PC-9 (cell line): ENCODE measurements at regions not wholly inside any gene's neighbourhood (a gene's known extent, or its start where the extent isn't known, plus 50 kb on each side); places are given as distances from the start of the nearest gene placed in this dataset.

Experiments
- BruUV-seq: library from RNA; stranded (reverse); fragments of 400-500 nt; replicated peaks from 2 replicates; lab custom pipeline; 2021; lab: Mats Ljungman, UMichigan
- CTCF ChIA-PET: fragments of 300-600 bp; sonication (Branson Sonifier 250); formaldehyde crosslinking; loops from one replicate; lab custom pipeline; 2022; ENCODE audit warnings: antibody characterized with exemption; lab: Charles Lee
- POLR2A ChIA-PET: fragments of 300-600 bp; sonication (Branson Sonifier 250); formaldehyde crosslinking; loops from one replicate; lab custom pipeline; 2022; ENCODE audit warnings: antibody characterized with exemption; ENCODE audit not compliant: unreplicated experiment; lab: Charles Lee
- DNase-seq, 2 experiments: peaks; one replicate each; pipeline versions ENCODE4 v3.0.0 to v3.0.0-alpha.2; 2015 to 2022; ENCODE audit warnings: mixed read lengths in 1 of 2
- H2AFZ ChIP-seq: fragments of 200-600 bp; sonication (generic); 2 replicates; pipeline ENCODE4 v1.8.1; 2017; ENCODE audit warnings: antibody characterized with exemption
- H3F3A ChIP-seq: fragments of 200-600 bp; sonication (generic); 2 replicates; pipeline ENCODE4 v1.8.1; 2017; ENCODE audit warnings: antibody characterized with exemption, mild to moderate bottlenecking, low read depth; ENCODE audit not compliant: insufficient read depth
- H3K27ac ChIP-seq: fragments of 200-600 bp; sonication (generic); 2 replicates; pipeline ENCODE4 v1.6.1; 2016; ENCODE audit warnings: mixed run types
- H3K27me3 ChIP-seq: fragments of 200-600 bp; sonication (generic); 2 replicates; pipeline ENCODE4 v1.6.1; 2016; ENCODE audit warnings: low read depth, mixed run types; ENCODE audit not compliant: insufficient read depth
- H3K36me3 ChIP-seq: fragments of 200-600 bp; sonication (generic); 2 replicates; pipeline ENCODE4 v1.6.1; 2016; ENCODE audit warnings: low read depth, mixed run types
- H3K4me1 ChIP-seq: fragments of 200-600 bp; sonication (generic); replicated peaks from 2 replicates; pipeline ENCODE4 v1.6.1; 2016; ENCODE audit warnings: mixed run types; ENCODE audit not compliant: insufficient read depth
- H3K4me2 ChIP-seq: fragments of 200-600 bp; sonication (generic); 2 replicates; pipeline ENCODE4 v1.6.1; 2017; ENCODE audit warnings: mixed run types
- H3K4me3 ChIP-seq: fragments of 200-600 bp; sonication (generic); 2 replicates; pipeline ENCODE4 v1.6.1; 2016; ENCODE audit warnings: mixed run types
- H3K79me2 ChIP-seq: fragments of 200-600 bp; sonication (generic); 2 replicates; pipeline ENCODE4 v1.6.1; 2017; ENCODE audit warnings: low read depth, mixed run types
- H3K9me2 ChIP-seq: fragments of 200-600 bp; sonication (generic); 2 replicates; pipeline ENCODE4 v1.8.1; 2017; ENCODE audit warnings: mild to moderate bottlenecking; ENCODE audit not compliant: insufficient read depth
- H3K9me3 ChIP-seq: fragments of 200-600 bp; sonication (generic); 2 replicates; pipeline ENCODE4 v1.8.1; 2016; ENCODE audit warnings: low read depth; ENCODE audit not compliant: insufficient read depth
- H4K20me1 ChIP-seq: fragments of 200-600 bp; sonication (generic); 2 replicates; pipeline ENCODE4 v1.8.1; 2017; ENCODE audit not compliant: insufficient read depth
- EZH2 ChIP-seq: fragments of 200-600 bp; sonication (generic); IDR thresholded peaks from 2 replicates; pipeline ENCODE4 v1.8.0; 2017; ENCODE audit warnings: antibody characterized with exemption, low read depth
- intact Hi-C: fragments of 100-400 bp; cut with micrococcal nuclease; formaldehyde crosslinking; loops from one replicate; pipeline ENCODE4 v1.10.0; 2022; ENCODE audit not compliant: unreplicated experiment
- TF ChIP-seq, protein P1 (sequence below): fragments of 200-600 bp; sonication (generic); conservative IDR thresholded peaks from 2 replicates; pipeline ENCODE4 v1.6.1; 2017; ENCODE audit warnings: mixed run types, antibody characterized with exemption, mild to moderate bottlenecking, moderate library complexity

DNA sequence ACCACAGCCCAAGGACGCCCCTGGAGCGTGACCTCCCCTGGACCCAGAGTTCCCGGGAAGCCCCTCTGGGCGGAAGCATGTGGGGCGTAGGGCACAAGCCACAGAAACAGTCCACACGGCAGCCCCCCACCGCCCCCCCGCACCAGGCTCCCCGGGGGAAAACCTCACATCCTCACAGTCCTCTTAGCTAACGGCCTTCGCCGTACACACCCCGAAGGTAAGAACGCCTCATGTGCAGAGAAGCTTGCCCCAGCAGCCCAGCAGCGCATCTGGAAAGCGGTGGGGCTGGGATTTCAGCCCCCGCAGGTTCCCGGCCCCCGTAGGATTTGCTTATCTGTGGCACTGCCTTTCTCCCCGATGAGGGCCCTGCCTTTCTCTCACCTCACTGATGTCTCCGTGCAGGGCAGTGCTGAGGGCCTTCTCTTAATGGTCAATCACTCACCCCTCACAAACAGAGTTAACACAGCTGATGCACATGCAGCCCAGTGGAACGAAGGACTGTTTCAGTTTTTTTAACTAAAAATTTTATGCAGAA is 309.2 kb downstream of the BRD1 start:
- BruUV-seq: no TSS peak
- no peaks in the 10 kb centered on the region for H3K36me3 ChIP-seq
- H3K9me3 ChIP-seq: no peaks in the 10 kb centered on the region; the same call in 1 of the 2 replicates
- peaks cover 90% of the 10 kb centered on the region for H3K27me3 ChIP-seq
- H2AFZ ChIP-seq: no peak overlapping the region
- no peaks in the 10 kb centered on the region for H3K4me1 ChIP-seq
- no peaks in the 10 kb centered on the region for H3K79me2 ChIP-seq
- intact Hi-C loops: no loop called here
- no peaks in the 10 kb centered on the region for H3K9me2 ChIP-seq
- ChIA-PET POLR2A (no interaction called here), CTCF (interaction anchor here (0.6 kb wide), 1 partner anchor 16 kb away, joined by 3 read pairs; no protein-coding TSS in a partner anchor)
- H3K4me3 ChIP-seq: no peak overlapping the region
- H3K27ac ChIP-seq: no peak overlapping the region
- H4K20me1 ChIP-seq: no peaks in the 10 kb centered on the region
- H3K4me2 ChIP-seq: no peak overlapping the region
- no peaks in the 10 kb centered on the region for H3F3A ChIP-seq
- TF ChIP-seq, protein P1, sequence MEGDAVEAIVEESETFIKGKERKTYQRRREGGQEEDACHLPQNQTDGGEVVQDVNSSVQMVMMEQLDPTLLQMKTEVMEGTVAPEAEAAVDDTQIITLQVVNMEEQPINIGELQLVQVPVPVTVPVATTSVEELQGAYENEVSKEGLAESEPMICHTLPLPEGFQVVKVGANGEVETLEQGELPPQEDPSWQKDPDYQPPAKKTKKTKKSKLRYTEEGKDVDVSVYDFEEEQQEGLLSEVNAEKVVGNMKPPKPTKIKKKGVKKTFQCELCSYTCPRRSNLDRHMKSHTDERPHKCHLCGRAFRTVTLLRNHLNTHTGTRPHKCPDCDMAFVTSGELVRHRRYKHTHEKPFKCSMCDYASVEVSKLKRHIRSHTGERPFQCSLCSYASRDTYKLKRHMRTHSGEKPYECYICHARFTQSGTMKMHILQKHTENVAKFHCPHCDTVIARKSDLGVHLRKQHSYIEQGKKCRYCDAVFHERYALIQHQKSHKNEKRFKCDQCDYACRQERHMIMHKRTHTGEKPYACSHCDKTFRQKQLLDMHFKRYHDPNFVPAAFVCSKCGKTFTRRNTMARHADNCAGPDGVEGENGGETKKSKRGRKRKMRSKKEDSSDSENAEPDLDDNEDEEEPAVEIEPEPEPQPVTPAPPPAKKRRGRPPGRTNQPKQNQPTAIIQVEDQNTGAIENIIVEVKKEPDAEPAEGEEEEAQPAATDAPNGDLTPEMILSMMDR: no peak
- TF ChIP-seq EZH2: no peak
- no peak for DNase-seq

DNA sequence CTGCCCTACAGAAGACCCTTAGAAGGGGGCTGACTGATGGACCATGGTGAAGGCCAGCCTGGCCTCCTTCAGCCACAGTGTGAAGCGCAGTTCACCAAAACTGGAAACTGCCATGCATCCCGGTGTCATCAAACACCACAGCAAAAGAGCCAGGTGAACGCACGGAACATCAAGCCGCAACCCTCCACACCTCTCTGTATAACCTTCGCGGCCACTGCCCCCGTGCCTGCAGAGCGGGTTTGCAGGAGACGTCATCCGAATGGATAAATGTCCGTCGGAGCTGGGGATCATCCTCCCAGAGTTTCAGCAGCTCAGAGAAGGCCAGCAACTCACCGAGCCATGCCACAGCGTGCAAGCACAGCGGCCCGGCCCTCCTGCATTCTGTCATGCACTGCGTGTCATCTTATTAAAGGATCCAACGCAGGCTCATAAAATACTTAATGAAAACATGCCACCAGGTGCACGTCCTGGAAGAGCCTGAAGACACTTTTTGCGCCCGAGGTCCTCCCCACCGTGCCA is 309.9 kb downstream of the BRD1 start:
- intact Hi-C loops: no loop called here
- H2AFZ ChIP-seq: no peak overlapping the region
- H4K20me1 ChIP-seq: no peaks in the 10 kb centered on the region
- H3K79me2 ChIP-seq: no peaks in the 10 kb centered on the region
- peaks cover 89% of the 10 kb centered on the region for H3K27me3 ChIP-seq
- H3K9me3 ChIP-seq: no peaks in the 10 kb centered on the region; the same call in 1 of the 2 replicates
- no TSS peak for BruUV-seq
- no peaks in the 10 kb centered on the region for H3K4me1 ChIP-seq
- ChIA-PET CTCF (no interaction called here), POLR2A (no interaction called here)
- no peak overlapping the region for H3K27ac ChIP-seq
- no peaks in the 10 kb centered on the region for H3K9me2 ChIP-seq
- no peaks in the 10 kb centered on the region for H3F3A ChIP-seq
- TF ChIP-seq EZH2: no peak
- TF ChIP-seq, protein P1: no peak
- no peak overlapping the region for H3K4me2 ChIP-seq
- no peaks in the 10 kb centered on the region for H3K36me3 ChIP-seq
- DNase-seq: no peak
- no peak overlapping the region for H3K4me3 ChIP-seq

DNA sequence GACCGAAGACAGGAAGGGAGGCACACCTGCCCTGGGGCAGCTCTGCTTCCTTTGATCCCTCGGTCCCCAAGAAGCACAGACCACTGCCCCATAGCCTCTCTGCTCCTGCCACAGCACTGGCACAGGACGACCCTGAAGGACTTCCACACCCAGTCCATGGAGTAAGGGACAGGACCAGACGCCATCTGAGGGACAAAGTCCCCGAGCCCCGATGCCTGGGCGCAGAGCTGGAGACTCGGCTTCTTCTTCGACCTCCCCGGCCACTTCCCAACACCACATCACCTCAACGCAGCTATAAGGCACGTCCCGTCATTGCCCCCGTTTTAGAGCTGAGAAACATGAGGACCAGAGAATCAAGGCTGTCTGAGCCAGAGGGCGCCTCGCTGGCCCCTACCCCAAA is 310.5 kb downstream of the BRD1 start:
- no TSS peak for BruUV-seq
- intact Hi-C loops: no loop called here
- Histone ChIP-seq H2AFZ (no peak overlapping the region), H3K79me2 (no peaks in the 10 kb centered on the region), H4K20me1 (no peaks in the 10 kb centered on the region), H3K4me2 (no peak overlapping the region), H3K9me3 (no peaks in the 10 kb centered on the region; the same call in 1 of the 2 replicates), H3K4me3 (no peak overlapping the region), H3K9me2 (no peaks in the 10 kb centered on the region), H3K4me1 (no peaks in the 10 kb centered on the region), H3K36me3 (no peaks in the 10 kb centered on the region), H3K27ac (no peak overlapping the region), H3K27me3 (peaks cover 86% of the 10 kb centered on the region), H3F3A (no peaks in the 10 kb centered on the region)
- ChIA-PET CTCF (no interaction called here), POLR2A (no interaction called here)
- DNase-seq: no peak
- TF ChIP-seq, protein P1: no peak
- no peak for TF ChIP-seq EZH2
